ENCODE measurements at regions not wholly inside any gene's neighbourhood (a gene's known extent, or its start where the extent isn't known, plus 50 kb on each side); places are given as distances from the start of the nearest gene placed in this dataset.

DNA sequence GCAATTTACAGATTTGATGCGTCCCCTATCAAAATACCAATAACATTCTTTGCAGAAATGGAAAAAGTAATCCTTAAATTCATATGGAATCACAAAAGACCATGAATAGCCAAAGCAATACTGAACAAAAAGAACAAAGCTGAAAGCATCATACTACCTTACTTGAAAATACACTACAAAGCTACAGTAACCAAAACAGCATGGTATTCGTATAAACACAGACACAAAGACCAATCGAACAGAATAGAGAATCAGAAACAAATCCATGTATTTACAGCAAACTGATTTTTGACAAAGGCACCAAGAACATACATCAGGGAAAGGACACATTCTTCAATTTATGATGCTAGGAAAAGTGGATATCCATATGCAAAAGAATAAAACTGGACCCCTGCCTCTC is 206.5 kb upstream of the PDE10A start:
- DNase-seq: no peak

- DNase-seq: no peak
These were observed 201.9 kb upstream of the PDE10A start for GRCh38 chr6:165864925-165865324.

DNA sequence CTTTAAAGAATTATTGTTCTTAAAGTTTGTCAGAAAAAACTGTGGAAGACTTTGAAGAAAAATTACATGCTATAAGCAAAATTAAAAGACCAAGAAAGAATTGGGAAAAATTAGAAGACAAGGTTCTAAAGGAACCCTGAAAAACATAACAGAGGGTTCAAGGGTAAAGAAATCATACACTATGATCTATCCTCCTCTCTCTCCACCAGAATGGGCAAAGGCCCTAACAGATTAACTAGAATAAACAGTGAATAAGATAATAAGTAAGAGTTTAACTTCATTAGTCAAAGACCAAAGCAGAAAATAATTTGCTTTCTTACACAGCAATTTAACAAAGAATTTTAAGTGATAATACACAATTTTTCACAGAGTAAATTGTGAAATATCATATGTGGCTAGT is 201.2 kb upstream of the PDE10A start:
- DNase-seq: no peak

- DNase-seq: no peak
These were observed 200.8 kb upstream of the PDE10A start for GRCh38 chr6:165863801-165864200.

DNA sequence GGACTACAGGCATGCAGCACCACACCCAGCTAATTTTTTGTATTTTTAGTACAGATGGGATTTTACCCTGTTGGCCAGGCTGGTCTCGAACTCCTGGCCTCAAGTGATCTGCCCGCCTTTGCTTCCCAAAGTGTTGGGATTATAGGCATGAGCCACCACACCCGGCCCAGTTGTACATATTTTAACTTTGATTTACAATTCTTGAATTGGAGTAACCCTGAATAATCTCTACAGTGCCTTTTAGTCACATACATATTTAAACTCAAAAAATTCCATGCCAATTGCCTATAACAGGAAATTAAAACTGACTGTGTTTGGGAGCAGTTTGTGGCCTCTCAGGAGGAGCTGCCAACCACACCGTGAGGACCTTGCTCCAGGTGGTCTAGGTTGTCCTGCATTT is 199.8 kb upstream of the PDE10A start:
- no peak for DNase-seq

GRCh38 chr6:165861226-165861625 is 198.2 kb upstream of the PDE10A start:
- no peak for DNase-seq

GRCh38 chr6:165858586-165858985 is 195.5 kb upstream of the PDE10A start:
- DNase-seq: no peak

GRCh38 chr6:165855856-165856255 is 192.8 kb upstream of the PDE10A start:
- DNase-seq: no peak

- DNase-seq: no peak
These were observed 192.0 kb upstream of the PDE10A start for GRCh38 chr6:165854863-165855593.

GRCh38 chr6:165854061-165854862 is 191.2 kb upstream of the PDE10A start:
- no peak for DNase-seq

DNA sequence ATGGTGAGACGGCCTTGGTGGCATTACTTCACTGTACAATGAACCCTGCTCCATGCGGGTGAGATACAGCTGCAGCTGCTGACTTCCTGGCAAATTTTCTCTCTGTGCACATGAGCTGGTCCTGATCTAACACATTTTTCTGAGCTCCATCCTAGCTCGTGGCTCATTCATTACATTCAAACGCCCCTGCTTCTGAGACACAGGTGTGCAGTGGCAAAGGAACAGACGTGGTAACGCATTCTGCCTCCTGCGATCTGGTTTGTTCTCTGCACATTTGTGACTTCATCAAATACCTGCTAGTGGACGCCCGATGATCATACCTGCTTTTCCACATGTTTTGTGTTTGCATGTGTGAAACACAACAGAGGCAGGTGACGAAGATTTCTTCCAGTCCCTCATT is 189.6 kb upstream of the PDE10A start:
- DNase-seq: no peak

GRCh38 chr6:165850434-165851019 is 187.5 kb upstream of the PDE10A start:
- peak; percentile 5 for DNase-seq

GRCh38 chr6:165849534-165850430 is 186.7 kb upstream of the PDE10A start:
- no peak for DNase-seq

DNA sequence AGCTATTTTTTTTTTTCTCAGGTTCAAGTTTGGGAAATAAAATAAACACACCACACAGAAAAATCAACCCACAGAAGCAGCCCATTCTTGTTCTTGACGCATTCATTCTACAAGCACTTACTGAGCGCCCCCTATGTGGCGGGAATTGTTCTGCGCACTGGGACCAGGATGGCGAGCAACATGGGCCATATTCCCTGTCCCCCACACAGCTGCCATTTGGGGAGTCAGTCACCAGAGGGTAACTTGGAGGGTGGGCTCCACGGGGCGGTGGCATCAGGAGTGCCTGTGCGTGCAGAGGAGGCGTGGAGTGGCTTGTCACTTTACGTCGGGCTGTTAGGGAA is 185.0 kb upstream of the PDE10A start:
- no peak for DNase-seq

- DNase-seq: no peak
These were observed 184.5 kb upstream of the PDE10A start for GRCh38 chr6:165847407-165848085.

DNA sequence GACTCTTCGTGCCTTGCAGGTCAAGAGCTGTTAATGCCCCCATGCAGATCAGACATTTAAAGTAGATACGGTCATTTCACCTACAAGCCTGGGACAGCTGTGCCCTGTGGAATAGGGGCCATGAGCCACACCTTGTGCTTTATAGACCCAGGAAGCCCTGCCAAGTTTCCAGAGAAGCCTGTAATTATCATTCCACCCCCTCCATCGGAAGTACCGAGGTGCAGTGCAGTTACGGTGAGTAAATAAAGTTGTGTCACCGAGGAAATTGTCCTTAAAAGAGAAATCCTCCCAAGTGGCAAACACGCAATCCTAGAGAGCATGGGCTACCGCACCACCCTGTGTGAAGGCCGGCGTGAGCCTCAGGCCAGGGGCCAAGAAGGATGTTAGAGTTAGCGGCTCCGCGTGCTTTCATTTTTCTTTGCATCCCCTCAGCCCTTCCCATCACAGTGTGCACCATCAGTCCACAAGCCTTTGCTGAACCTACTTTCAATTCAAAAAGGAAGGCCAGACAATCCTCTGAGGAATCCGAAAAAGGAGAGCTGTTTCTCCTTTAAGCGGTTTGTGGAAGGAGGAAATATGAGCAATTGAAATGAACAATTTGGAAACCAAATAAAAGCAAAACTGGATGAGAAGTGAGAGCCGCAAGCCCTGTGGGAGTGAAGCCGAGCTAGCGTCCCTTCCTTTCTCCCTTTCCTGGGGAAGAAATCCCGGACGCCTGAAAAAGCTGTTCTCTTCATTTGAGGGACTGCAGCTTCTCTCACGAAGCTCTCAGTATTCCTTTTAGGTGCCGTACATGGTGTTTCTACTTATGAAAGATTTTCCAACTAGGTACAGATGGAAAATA is 183.3 kb upstream of the PDE10A start:
- no peak for DNase-seq

DNA sequence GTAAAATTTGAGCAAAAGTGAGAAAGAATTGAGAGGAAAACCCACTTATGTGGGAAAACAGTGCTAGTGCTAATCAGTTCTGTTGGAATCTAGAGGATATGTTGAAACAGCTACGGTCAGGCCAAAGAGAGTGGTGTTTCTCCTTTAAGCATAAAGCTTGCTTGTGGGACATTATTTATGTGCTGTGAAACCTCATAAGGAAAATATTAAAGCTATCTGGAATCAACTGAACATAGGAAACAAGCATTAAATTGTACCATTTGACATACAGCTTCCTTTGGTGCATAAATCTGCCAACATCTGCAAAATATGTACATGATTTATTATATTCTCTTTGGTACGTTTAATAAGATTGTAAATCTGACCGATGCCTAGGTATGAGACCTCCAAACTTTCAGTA is 182.5 kb upstream of the PDE10A start:
- DNase-seq: no peak

DNA sequence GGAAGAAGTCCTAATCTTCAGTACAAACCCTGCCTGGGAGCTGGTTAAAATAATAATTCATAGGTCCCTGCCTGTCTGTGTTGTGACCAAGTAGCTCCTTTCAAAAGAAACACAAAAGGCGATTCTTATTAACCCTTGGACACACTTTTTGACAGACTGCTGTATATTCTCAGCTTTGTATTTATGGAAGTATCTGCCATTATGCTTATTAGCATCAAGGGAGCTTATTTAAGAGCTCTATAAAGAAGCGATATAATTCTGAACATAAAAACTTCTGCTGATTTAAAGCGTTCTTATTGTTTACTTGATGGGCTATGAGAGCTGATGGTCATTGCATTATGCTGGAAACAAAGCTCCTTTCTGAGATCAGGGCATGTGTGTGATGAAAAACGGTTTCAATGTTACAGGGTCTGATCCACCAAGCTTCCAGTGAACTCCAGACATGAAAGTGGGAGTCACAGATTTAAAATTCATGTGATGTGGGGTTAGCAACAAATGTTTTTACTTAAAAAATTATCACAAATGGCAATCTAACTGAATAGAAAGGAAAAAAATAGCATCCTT is 181.8 kb upstream of the PDE10A start:
- no peak for DNase-seq

GRCh38 chr6:165844232-165844631 is 181.2 kb upstream of the PDE10A start:
- DNase-seq: no peak

DNA sequence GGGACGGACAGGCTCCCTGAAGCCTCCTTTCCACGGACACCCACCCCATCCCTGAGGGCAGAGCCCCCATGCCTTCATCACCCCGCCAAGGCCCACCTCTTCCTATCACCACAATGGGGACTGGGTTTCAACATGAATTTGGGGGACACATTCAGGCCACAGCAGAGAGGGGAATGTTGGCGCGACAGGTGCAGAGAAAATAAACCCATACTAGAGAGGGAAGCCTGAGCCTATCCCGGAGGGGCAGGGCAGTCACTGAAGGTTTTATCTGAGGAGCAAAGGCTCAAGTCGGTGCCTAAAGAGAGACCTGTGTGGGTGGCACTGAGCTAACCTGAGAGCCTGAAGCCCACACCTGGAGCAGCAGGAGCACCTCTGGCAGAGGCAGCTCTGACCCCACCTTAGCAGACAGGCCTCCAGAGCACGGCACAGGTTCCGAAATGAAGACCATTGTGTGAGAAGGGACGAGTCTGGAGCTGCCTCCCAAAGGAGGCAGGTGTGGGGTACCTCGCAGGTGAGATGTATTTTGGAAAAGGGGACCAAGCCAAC is 180.6 kb upstream of the PDE10A start:
- no peak for DNase-seq

GRCh38 chr6:165843121-165843520 is 180.1 kb upstream of the PDE10A start:
- DNase-seq: no peak
